ENCODE measurements at regions not wholly inside any gene's neighbourhood (a gene's known extent, or its start where the extent isn't known, plus 50 kb on each side); places are given as distances from the start of the nearest gene placed in this dataset.

- 66 to 74% (median 69%) methylated on average over 10 of the region's 10 CpGs for WGBS, 5 donors
- H3K4me3 ChIP-seq: no peak overlapping the region
- TF ChIP-seq POLR2AphosphoS5 (IDR thresholded peaks at IDR 0.05) (no peak), POLR2A (IDR thresholded peaks at IDR 0.05) (no peak), CTCF (IDR thresholded peaks at IDR 0.05) (no peak), EP300 (IDR thresholded peaks at IDR 0.05) (no peak)
Measured at GRCh38 chr2:22329211-22330154, 1055.5 kb upstream of the KLHL29 start.

GRCh38 chr2:22336414-22336813 is 1048.6 kb upstream of the KLHL29 start:
- Histone ChIP-seq H3K4me1 (no peaks in the 10 kb centered on the region), H3K27me3 (no peaks in the 10 kb centered on the region), H3K27ac (no peak overlapping the region), H3K9me3 (peaks cover 0 to 6% (median 0%) of the 10 kb centered on the region in 4 donors), H3K36me3 (no peaks in the 10 kb centered on the region), H3K4me3 (no peak overlapping the region)
- no peak for DNase-seq
- intact Hi-C loops (cut with DNase I; ENCODE audit: low total_unique reads): no loop called here
- 78 to 90% (median 89%) methylated on average over 2 of the region's 2 CpGs for WGBS, 5 donors
- no peak for TF ChIP-seq CTCF (IDR thresholded peaks at IDR 0.05)
- TF ChIP-seq POLR2A (IDR thresholded peaks at IDR 0.05): no peak
- no peak for TF ChIP-seq POLR2AphosphoS5 (IDR thresholded peaks at IDR 0.05)
- no peak for TF ChIP-seq EP300 (IDR thresholded peaks at IDR 0.05)

More at GRCh38 chr2:22329211-22330154, 1055.5 kb upstream of the KLHL29 start:
- no peaks in the 10 kb centered on the region for H3K36me3 ChIP-seq
- H3K9me3 ChIP-seq: peaks cover 0 to 16% (median 3%) of the 10 kb centered on the region in 4 donors
- intact Hi-C loops (cut with DNase I; ENCODE audit: low total_unique reads): no loop called here
- no peak overlapping the region for H3K27ac ChIP-seq
- H3K27me3 ChIP-seq: no peaks in the 10 kb centered on the region
- H3K4me1 ChIP-seq: no peaks in the 10 kb centered on the region
- peak in 1 of 2 donors; percentile 7 for DNase-seq

DNA sequence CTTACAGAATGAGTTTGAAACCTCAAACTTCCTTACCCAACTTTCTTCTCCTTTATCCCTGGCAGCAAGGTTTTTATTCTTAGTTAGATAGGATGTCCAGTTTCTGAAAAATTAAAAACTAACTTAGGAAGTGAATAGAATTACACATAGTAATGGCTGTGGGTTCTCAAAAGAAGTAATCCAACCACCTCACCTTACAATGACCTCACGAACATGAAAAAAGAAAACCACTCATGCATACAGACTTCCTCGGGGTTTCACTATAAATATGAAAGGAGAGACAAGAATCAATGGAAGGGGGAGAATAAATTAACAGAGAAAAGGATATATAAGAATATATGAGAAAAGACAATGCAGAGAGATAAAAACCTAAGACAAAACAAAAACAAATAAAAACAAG is 1044.3 kb upstream of the KLHL29 start:
- TF ChIP-seq CTCF (IDR thresholded peaks at IDR 0.05): no peak
- TF ChIP-seq EP300 (IDR thresholded peaks at IDR 0.05): no peak
- TF ChIP-seq POLR2A (IDR thresholded peaks at IDR 0.05): no peak
- no peak for TF ChIP-seq POLR2AphosphoS5 (IDR thresholded peaks at IDR 0.05)
- intact Hi-C loops (cut with DNase I; ENCODE audit: low total_unique reads): no loop called here
- no peaks in the 10 kb centered on the region for H3K36me3 ChIP-seq

DNA sequence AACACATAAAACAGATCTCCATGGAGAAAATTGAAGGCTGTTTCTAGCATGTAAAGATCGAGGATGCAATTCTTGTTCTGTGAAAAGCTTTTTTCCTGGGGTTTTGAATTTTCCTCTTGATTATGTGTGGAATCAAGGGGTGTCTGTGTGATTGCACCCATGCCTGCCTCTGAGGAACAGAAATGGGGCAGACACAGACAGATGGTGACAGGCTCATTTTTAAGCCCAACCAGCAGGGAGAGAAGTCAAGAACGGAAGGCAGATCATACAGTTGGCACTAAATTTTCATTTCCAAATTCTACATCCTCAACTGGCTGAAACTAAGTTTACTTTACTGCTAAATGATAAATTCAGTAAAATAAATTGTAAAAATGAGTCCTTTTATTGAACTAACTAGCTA is 1037.7 kb upstream of the KLHL29 start:
- Histone ChIP-seq H3K27ac (no peak overlapping the region), H3K9me3 (no peaks in the 10 kb centered on the region), H3K27me3 (no peaks in the 10 kb centered on the region), H3K36me3 (no peaks in the 10 kb centered on the region), H3K4me1 (no peaks in the 10 kb centered on the region), H3K4me3 (no peak overlapping the region)
- no peak for DNase-seq
- intact Hi-C loops (cut with DNase I; ENCODE audit: low total_unique reads): no loop called here
- WGBS, 5 donors: 62 to 89% (median 79%) methylated on average over 2 of the region's 2 CpGs
- TF ChIP-seq POLR2AphosphoS5 (IDR thresholded peaks at IDR 0.05) (no peak), CTCF (IDR thresholded peaks at IDR 0.05) (no peak), POLR2A (IDR thresholded peaks at IDR 0.05) (no peak), EP300 (IDR thresholded peaks at IDR 0.05) (no peak)

More for the DNA sequence above, 1044.3 kb upstream of the KLHL29 start:
- Histone ChIP-seq H3K27me3 (no peaks in the 10 kb centered on the region), H3K4me3 (no peak overlapping the region), H3K4me1 (no peaks in the 10 kb centered on the region), H3K9me3 (peaks cover 0 to 1% (median 0%) of the 10 kb centered on the region in 4 donors), H3K27ac (no peak overlapping the region)
- DNase-seq: no peak
- WGBS, 5 donors: 83 to 88% (median 87%) methylated on average over 2 of the region's 2 CpGs
